ENCODE measurements at regions not wholly inside any gene's neighbourhood (a gene's known extent, or its start where the extent isn't known, plus 50 kb on each side); places are given as distances from the start of the nearest gene placed in this dataset.

GRCh38 chr1:9435153-9435636, 104.1 kb upstream of the SLC25A33 start (continued):
- TF ChIP-seq CSRNP1 (CRISPR knock-in tag; IDR thresholded peaks at IDR 0.05) (no peak), CREBL2 (CRISPR knock-in tag; IDR thresholded peaks at IDR 0.05; ENCODE audit: borderline replicate concordance) (no peak), ZBTB8A (CRISPR knock-in tag; IDR thresholded peaks at IDR 0.05; ENCODE audit: borderline replicate concordance, low read depth) (no peak), PRMT3 (CRISPR knock-in tag; IDR thresholded peaks at IDR 0.05; ENCODE audit: borderline replicate concordance, low read depth) (no peak), TMF1 (CRISPR knock-in tag; IDR thresholded peaks at IDR 0.05; ENCODE audit: low read depth) (no peak), FOXO4 (CRISPR knock-in tag; conservative IDR thresholded peaks at IDR 0.05) (no peak), SRSF4 (IDR thresholded peaks at IDR 0.05; ENCODE audit: low read depth, low read length, poor library complexity, severe bottlenecking) (no peak), PRDM4 (CRISPR knock-in tag; IDR thresholded peaks at IDR 0.05; ENCODE audit: borderline replicate concordance) (no peak), NONO (IDR thresholded peaks at IDR 0.05) (no peak), NONO (CRISPR knock-in tag; conservative IDR thresholded peaks at IDR 0.05) (peak; percentile 50; the same call in 1 of the 2 replicates), GTF3A (CRISPR knock-in tag; conservative IDR thresholded peaks at IDR 0.05) (no peak), RBFOX2 (IDR thresholded peaks at IDR 0.05; ENCODE audit: low read depth, low read length) (no peak), PHB2 (IDR thresholded peaks at IDR 0.05; ENCODE audit: partially characterized antibody) (no peak), SUZ12 (IDR thresholded peaks at IDR 0.05; ENCODE audit: low read depth, low read length) (no peak), ZNF121 (CRISPR knock-in tag; IDR thresholded peaks at IDR 0.05) (peak; percentile 100), CERS6 (CRISPR knock-in tag; IDR thresholded peaks at IDR 0.05) (no peak), KLF15 (CRISPR knock-in tag; IDR thresholded peaks at IDR 0.05; ENCODE audit: borderline replicate concordance) (no peak), ZNF790 (CRISPR knock-in tag; IDR thresholded peaks at IDR 0.05; ENCODE audit: borderline replicate concordance) (no peak), ZNF772 (CRISPR knock-in tag; IDR thresholded peaks at IDR 0.05) (peak; percentile 55; the same call in 1 of the 2 replicates), IRF9 (CRISPR knock-in tag; IDR thresholded peaks at IDR 0.05; ENCODE audit: borderline replicate concordance) (no peak), EED (CRISPR knock-in tag; IDR thresholded peaks at IDR 0.05) (no peak)
